ENCODE measurements at regions not wholly inside any gene's neighbourhood (a gene's known extent, or its start where the extent isn't known, plus 50 kb on each side); places are given as distances from the start of the nearest gene placed in this dataset.

- no peaks in the 10 kb centered on the region for H3K79me2 ChIP-seq (ENCODE audit: control insufficient read depth, insufficient read depth, low read length)
- no peaks in the 10 kb centered on the region for H3K36me3 ChIP-seq (ENCODE audit: control insufficient read depth in 2 of 2, extremely low read depth in 1 of 2, insufficient read depth in 2 of 2, low read length in 2 of 2)
- no peaks in the 10 kb centered on the region for H3K27me3 ChIP-seq (ENCODE audit: control insufficient read depth, extremely low read depth, insufficient read depth, low read length)
- dilution Hi-C loops (cut with MboI; ENCODE audit: extremely low pct_ligation_motif_present, low sequenced_read_pairs) = no loop called here
- H3K4me2 ChIP-seq (ENCODE audit: control insufficient read depth, extremely low read depth, insufficient read depth, low read depth, low read length) = no peak overlapping the region
- no peaks in the 10 kb centered on the region for H3K9me3 ChIP-seq (ENCODE audit: control insufficient read depth, low read depth, low read length)
- TF ChIP-seq CTCF (optimal IDR thresholded peaks at IDR 0.05 in 1 of 3, IDR thresholded peaks at IDR 0.05 in 1 of 3, conservative IDR thresholded peaks at IDR 0.05 in 1 of 3; ENCODE audit: extremely low read depth in 1 of 3, insufficient read depth in 2 of 3, low read length in 3 of 3) (no peak), EZH2 (IDR thresholded peaks at IDR 0.05; ENCODE audit: low read length) (no peak)
- no peaks in the 10 kb centered on the region for H3K4me1 ChIP-seq (ENCODE audit: control insufficient read depth, extremely low read depth, insufficient read depth, low read length)
- H2AFZ ChIP-seq (ENCODE audit: control insufficient read depth, low read length) = no peak overlapping the region
- H3K9ac ChIP-seq (ENCODE audit: control insufficient read depth, extremely low read depth, insufficient read depth, low read length) = no peak overlapping the region
- H4K20me1 ChIP-seq (ENCODE audit: control insufficient read depth, extremely low read depth, insufficient read depth, low read length) = no peaks in the 10 kb centered on the region
- H3K9me1 ChIP-seq (ENCODE audit: control insufficient read depth, extremely low read depth, insufficient read depth, low read length) = no peaks in the 10 kb centered on the region
- DNase-seq (ENCODE audit: low read depth, low spot score) = no peak
- H3K27ac ChIP-seq (ENCODE audit: control insufficient read depth, insufficient read depth, low read length) = no peak overlapping the region
- no peak for FAIRE-seq
- no peak overlapping the region for H3K4me3 ChIP-seq (ENCODE audit: control insufficient read depth in 2 of 3, extremely low read depth in 1 of 3, insufficient read depth in 2 of 3, low read depth in 1 of 3, low read length in 3 of 3)
Observed at GRCh38 chr14:94944636-94945258, 174.8 kb upstream of the GSC start.

- no peaks in the 10 kb centered on the region for H4K20me1 ChIP-seq (ENCODE audit: control insufficient read depth, extremely low read depth, insufficient read depth, low read length)
- no peak overlapping the region for H3K4me2 ChIP-seq (ENCODE audit: control insufficient read depth, extremely low read depth, insufficient read depth, low read depth, low read length)
- no peaks in the 10 kb centered on the region for H3K9me1 ChIP-seq (ENCODE audit: control insufficient read depth, extremely low read depth, insufficient read depth, low read length)
- H3K36me3 ChIP-seq (ENCODE audit: control insufficient read depth in 2 of 2, extremely low read depth in 1 of 2, insufficient read depth in 2 of 2, low read length in 2 of 2) = no peaks in the 10 kb centered on the region
- no peak for TF ChIP-seq EZH2 (IDR thresholded peaks at IDR 0.05; ENCODE audit: low read length)
- TF ChIP-seq CTCF (optimal IDR thresholded peaks at IDR 0.05 in 1 of 3, IDR thresholded peaks at IDR 0.05 in 1 of 3, conservative IDR thresholded peaks at IDR 0.05 in 1 of 3; ENCODE audit: extremely low read depth in 1 of 3, insufficient read depth in 2 of 3, low read length in 3 of 3) = no peak
- no peaks in the 10 kb centered on the region for H3K79me2 ChIP-seq (ENCODE audit: control insufficient read depth, insufficient read depth, low read length)
- no peaks in the 10 kb centered on the region for H3K4me1 ChIP-seq (ENCODE audit: control insufficient read depth, extremely low read depth, insufficient read depth, low read length)
- no peak overlapping the region for H3K27ac ChIP-seq (ENCODE audit: control insufficient read depth, insufficient read depth, low read length)
- no peaks in the 10 kb centered on the region for H3K27me3 ChIP-seq (ENCODE audit: control insufficient read depth, extremely low read depth, insufficient read depth, low read length)
- FAIRE-seq = no peak
- no peak overlapping the region for H3K9ac ChIP-seq (ENCODE audit: control insufficient read depth, extremely low read depth, insufficient read depth, low read length)
- peaks cover 3% of the 10 kb centered on the region for H3K9me3 ChIP-seq (ENCODE audit: control insufficient read depth, low read depth, low read length)
- H2AFZ ChIP-seq (ENCODE audit: control insufficient read depth, low read length) = no peak overlapping the region
- no peak for DNase-seq (ENCODE audit: low read depth, low spot score)
- dilution Hi-C loops (cut with MboI; ENCODE audit: extremely low pct_ligation_motif_present, low sequenced_read_pairs) = no loop called here
- H3K4me3 ChIP-seq (ENCODE audit: control insufficient read depth in 2 of 3, extremely low read depth in 1 of 3, insufficient read depth in 2 of 3, low read depth in 1 of 3, low read length in 3 of 3) = no peak overlapping the region
Observed at GRCh38 chr14:94942601-94943000, 172.7 kb upstream of the GSC start.

Measured in keratinocyte (primary cell).